DND-41 (cell line): ENCODE measurements at regions not wholly inside any gene's neighbourhood (a gene's known extent, or its start where the extent isn't known, plus 50 kb on each side); places are given as distances from the start of the nearest gene placed in this dataset.

Source experiments
- EZH2 ChIP-seq: IDR thresholded peaks from 3 replicates; pipeline ENCODE4 v1.6.1; 2012; ENCODE audit warnings: borderline replicate concordance, low read depth, mild to moderate bottlenecking, moderate library complexity, low read length, inconsistent platforms; ENCODE audit not compliant: severe bottlenecking
- TF ChIP-seq, protein P1 (sequence below): IDR thresholded peaks from 2 replicates; pipeline ENCODE4 v1.5.1; 2012; ENCODE audit warnings: borderline replicate concordance, low read length, moderate library complexity, mild to moderate bottlenecking; ENCODE audit not compliant: poor library complexity, severe bottlenecking; ENCODE audit errors: extremely low read depth

- TF ChIP-seq, protein P1, sequence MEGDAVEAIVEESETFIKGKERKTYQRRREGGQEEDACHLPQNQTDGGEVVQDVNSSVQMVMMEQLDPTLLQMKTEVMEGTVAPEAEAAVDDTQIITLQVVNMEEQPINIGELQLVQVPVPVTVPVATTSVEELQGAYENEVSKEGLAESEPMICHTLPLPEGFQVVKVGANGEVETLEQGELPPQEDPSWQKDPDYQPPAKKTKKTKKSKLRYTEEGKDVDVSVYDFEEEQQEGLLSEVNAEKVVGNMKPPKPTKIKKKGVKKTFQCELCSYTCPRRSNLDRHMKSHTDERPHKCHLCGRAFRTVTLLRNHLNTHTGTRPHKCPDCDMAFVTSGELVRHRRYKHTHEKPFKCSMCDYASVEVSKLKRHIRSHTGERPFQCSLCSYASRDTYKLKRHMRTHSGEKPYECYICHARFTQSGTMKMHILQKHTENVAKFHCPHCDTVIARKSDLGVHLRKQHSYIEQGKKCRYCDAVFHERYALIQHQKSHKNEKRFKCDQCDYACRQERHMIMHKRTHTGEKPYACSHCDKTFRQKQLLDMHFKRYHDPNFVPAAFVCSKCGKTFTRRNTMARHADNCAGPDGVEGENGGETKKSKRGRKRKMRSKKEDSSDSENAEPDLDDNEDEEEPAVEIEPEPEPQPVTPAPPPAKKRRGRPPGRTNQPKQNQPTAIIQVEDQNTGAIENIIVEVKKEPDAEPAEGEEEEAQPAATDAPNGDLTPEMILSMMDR, result no peak
- no peak for TF ChIP-seq EZH2
Observed at GRCh38 chr16:47885489-47885888, 270.3 kb downstream of the ABCC12 start.
